Activated CD8-positive, alpha-beta T cell treated with anti-CD3 and anti-CD28 coated beads for 36 hours (primary cell): ENCODE measurements at regions not wholly inside any gene's neighbourhood (a gene's known extent, or its start where the extent isn't known, plus 50 kb on each side); places are given as distances from the start of the nearest gene placed in this dataset.

Source experiments
- ATAC-seq: fragments of 200-7000 bp; cut with Tn5 transposase; one replicate; pipeline ENCODE4 v1.10.0; 2021; ENCODE audit warnings: mild to moderate bottlenecking, moderate library complexity
- CTCF ChIA-PET: fragments of 350-600 bp; sonication (Branson Sonifier 250); formaldehyde crosslinking; loops from one replicate; lab custom pipeline; 2021; ENCODE audit warnings: antibody characterized with exemption; lab: Charles Lee
- POLR2A ChIA-PET: fragments of 350-600 bp; sonication (Branson Sonifier 250); formaldehyde crosslinking; loops from one replicate; lab custom pipeline; 2021; ENCODE audit warnings: antibody characterized with exemption; lab: Charles Lee
- DNase-seq: peaks from one replicate; pipeline ENCODE4 v3.0.0-alpha.2; 2020
- H3K27ac Mint-ChIP-seq: one replicate; pipeline ENCODE4 v1.8.0; 2021; ENCODE audit warnings: mild to moderate bottlenecking, mixed read lengths
- H3K27me3 Mint-ChIP-seq: one replicate; pipeline ENCODE4 v1.8.0; 2021; ENCODE audit warnings: mixed read lengths
- H3K36me3 Mint-ChIP-seq: one replicate; pipeline ENCODE4 v1.8.0; 2021; ENCODE audit warnings: low read depth, mixed read lengths
- H3K4me1 Mint-ChIP-seq: one replicate; pipeline ENCODE4 v1.8.0; 2021; ENCODE audit warnings: low read depth, mixed read lengths
- H3K4me3 Mint-ChIP-seq: one replicate; pipeline ENCODE4 v1.8.0; 2021; ENCODE audit warnings: mild to moderate bottlenecking, moderate library complexity, mixed read lengths
- H3K9me3 Mint-ChIP-seq: one replicate; pipeline ENCODE4 v1.8.0; 2021; ENCODE audit warnings: mixed read lengths
- CTCF ChIP-seq: fragments of 200-600 bp; IDR thresholded peaks from one replicate; pipeline ENCODE4 v1.8.0; 2022; ENCODE audit warnings: antibody characterized with exemption, mild to moderate bottlenecking
- intact Hi-C: fragments of 100-400 bp; cut with micrococcal nuclease; formaldehyde crosslinking; loops from one replicate; pipeline ENCODE4 v1.10.0; 2022

- H3K4me1 Mint-ChIP-seq, result no peaks in the 10 kb centered on the region
- ATAC-seq (no peak), DNase-seq (no peak)
- intact Hi-C loops, result no loop called here
- H3K27me3 Mint-ChIP-seq, result no peaks in the 10 kb centered on the region
- H3K36me3 Mint-ChIP-seq, result no peaks in the 10 kb centered on the region
- ChIA-PET POLR2A (no interaction called here), CTCF (no interaction called here)
- no peak for TF ChIP-seq CTCF
- H3K4me3 Mint-ChIP-seq, result no peak overlapping the region
- H3K27ac Mint-ChIP-seq, result no peak overlapping the region
- H3K9me3 Mint-ChIP-seq, result no peaks in the 10 kb centered on the region
These were observed 162.1 kb downstream of the ZIC5 start for GRCh38 chr13:99809496-99809895.

- H3K4me1 Mint-ChIP-seq, result no peaks in the 10 kb centered on the region
- H3K9me3 Mint-ChIP-seq, result no peaks in the 10 kb centered on the region
- ChIA-PET CTCF (no interaction called here), POLR2A (no interaction called here)
- no peak overlapping the region for H3K27ac Mint-ChIP-seq
- no peak overlapping the region for H3K4me3 Mint-ChIP-seq
- TF ChIP-seq CTCF, result no peak
- intact Hi-C loops, result no loop called here
- DNase-seq (no peak), ATAC-seq (no peak)
- H3K27me3 Mint-ChIP-seq, result no peaks in the 10 kb centered on the region
- H3K36me3 Mint-ChIP-seq, result no peaks in the 10 kb centered on the region
These were observed 162.8 kb downstream of the ZIC5 start for GRCh38 chr13:99808786-99809185.

GRCh38 chr13:99806671-99807070 lies 164.9 kb downstream of the ZIC5 start:
- H3K27ac Mint-ChIP-seq, result no peak overlapping the region
- DNase-seq (no peak), ATAC-seq (no peak)
- ChIA-PET POLR2A (interaction anchor here (0.6 kb wide), 1 partner anchor 1017 kb away, joined by 4 read pairs; no protein-coding TSS in a partner anchor), CTCF (no interaction called here)
- TF ChIP-seq CTCF, result no peak
- intact Hi-C loops, result no loop called here
- H3K36me3 Mint-ChIP-seq, result no peaks in the 10 kb centered on the region
- H3K27me3 Mint-ChIP-seq, result no peaks in the 10 kb centered on the region
- H3K4me1 Mint-ChIP-seq, result no peaks in the 10 kb centered on the region
- H3K9me3 Mint-ChIP-seq, result no peaks in the 10 kb centered on the region
- no peak overlapping the region for H3K4me3 Mint-ChIP-seq

- Mint-ChIP-seq H3K36me3 (no peaks in the 10 kb centered on the region), H3K9me3 (no peaks in the 10 kb centered on the region), H3K4me3 (no peak overlapping the region), H3K27me3 (no peaks in the 10 kb centered on the region), H3K27ac (no peak overlapping the region), H3K4me1 (no peaks in the 10 kb centered on the region)
- intact Hi-C loops, result no loop called here
- ChIA-PET CTCF (interaction anchor here (0.7 kb wide), 1 partner anchor 149 kb away, joined by 3 read pairs; no protein-coding TSS in a partner anchor), POLR2A (no interaction called here)
- DNase-seq (no peak), ATAC-seq (no peak)
- no peak for TF ChIP-seq CTCF
These were observed 166.2 kb downstream of the ZIC5 start for GRCh38 chr13:99805361-99805760.

- H3K4me3 Mint-ChIP-seq, result no peak overlapping the region
- ChIA-PET CTCF (no interaction called here), POLR2A (no interaction called here)
- intact Hi-C loops, result no loop called here
- H3K27me3 Mint-ChIP-seq, result no peaks in the 10 kb centered on the region
- H3K36me3 Mint-ChIP-seq, result no peaks in the 10 kb centered on the region
- H3K4me1 Mint-ChIP-seq, result no peaks in the 10 kb centered on the region
- H3K27ac Mint-ChIP-seq, result no peak overlapping the region
- DNase-seq, result no peak
- no peak for TF ChIP-seq CTCF
- no peak for ATAC-seq
- no peaks in the 10 kb centered on the region for H3K9me3 Mint-ChIP-seq
These were observed 168.4 kb downstream of the ZIC5 start for GRCh38 chr13:99803141-99803540.
